GM13977 (cell line): ENCODE measurements at regions not wholly inside any gene's neighbourhood (a gene's known extent, or its start where the extent isn't known, plus 50 kb on each side); places are given as distances from the start of the nearest gene placed in this dataset.

ENCODE experiments used
- DNase-seq: peaks from one replicate; pipeline ENCODE4 v3.0.0; 2012; ENCODE audit warnings: low spot score
- CTCF ChIP-seq: IDR thresholded peaks from 2 replicates; pipeline ENCODE4 v1.5.1; 2012; ENCODE audit warnings: mild to moderate bottlenecking, control low read depth; ENCODE audit not compliant: insufficient read depth; ENCODE audit errors: extremely low read depth, missing control alignments
- in situ Hi-C: fragments of 300-500 bp; cut with MboI; formaldehyde crosslinking; loops from one replicate; pipeline ENCODE4 v1.12.0; 2022; ENCODE audit warnings: low sequenced_read_pairs, low pct_unique_long_range_greater_than_20kb, mixed read lengths, inconsistent platforms; ENCODE audit not compliant: unreplicated experiment

- peak; percentile 2 for DNase-seq
- in situ Hi-C loops = no loop called here
- TF ChIP-seq CTCF = no peak
Observed at GRCh38 chr13:112256716-112257494, 119.2 kb upstream of the SPACA7 start.

- in situ Hi-C loops = no loop called here
- TF ChIP-seq CTCF = no peak
Observed at GRCh38 chr13:112259511-112259910, 116.6 kb upstream of the SPACA7 start.

GRCh38 chr13:112260108-112261055 is 115.8 kb upstream of the SPACA7 start:
- DNase-seq = peak; percentile 2

More at GRCh38 chr13:112259511-112259910, 116.6 kb upstream of the SPACA7 start:
- DNase-seq = peak; percentile 1

GRCh38 chr13:112261924-112262323 is 114.2 kb upstream of the SPACA7 start:
- no peak for DNase-seq
- no peak for TF ChIP-seq CTCF

More at GRCh38 chr13:112260108-112261055, 115.8 kb upstream of the SPACA7 start:
- no peak for TF ChIP-seq CTCF
- in situ Hi-C loops = no loop called here

GRCh38 chr13:112263152-112263551 is 113.0 kb upstream of the SPACA7 start:
- no peak for TF ChIP-seq CTCF
- no peak for DNase-seq

More at GRCh38 chr13:112261924-112262323, 114.2 kb upstream of the SPACA7 start:
- in situ Hi-C loops = no loop called here

GRCh38 chr13:112267660-112268059 is 108.5 kb upstream of the SPACA7 start:
- TF ChIP-seq CTCF = no peak
- in situ Hi-C loops = no loop called here
- no peak for DNase-seq

More at GRCh38 chr13:112263152-112263551, 113.0 kb upstream of the SPACA7 start:
- in situ Hi-C loops = no loop called here
